ENCODE measurements at regions not wholly inside any gene's neighbourhood (a gene's known extent, or its start where the extent isn't known, plus 50 kb on each side); places are given as distances from the start of the nearest gene placed in this dataset.

DNA sequence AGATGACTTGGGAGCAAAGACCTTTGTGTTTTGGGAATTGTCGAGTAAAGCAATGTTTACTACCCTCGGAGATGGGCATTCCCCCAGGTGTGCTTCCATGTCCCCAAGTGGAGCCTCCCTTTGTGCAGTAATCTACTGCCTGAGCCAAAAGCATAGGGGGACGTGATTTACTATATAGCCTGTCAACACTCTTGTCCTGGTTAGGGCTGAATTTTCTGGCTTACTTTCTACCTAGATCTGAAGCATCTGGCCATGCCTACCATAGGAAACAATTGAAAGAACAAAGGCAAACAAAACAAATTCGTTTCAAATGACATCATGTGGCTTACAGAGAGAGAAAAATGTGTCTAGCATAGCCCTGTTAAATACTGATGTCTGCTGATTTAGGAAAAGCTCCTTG is 350.6 kb downstream of the SAMD5 start:
- TF ChIP-seq, protein P1, sequence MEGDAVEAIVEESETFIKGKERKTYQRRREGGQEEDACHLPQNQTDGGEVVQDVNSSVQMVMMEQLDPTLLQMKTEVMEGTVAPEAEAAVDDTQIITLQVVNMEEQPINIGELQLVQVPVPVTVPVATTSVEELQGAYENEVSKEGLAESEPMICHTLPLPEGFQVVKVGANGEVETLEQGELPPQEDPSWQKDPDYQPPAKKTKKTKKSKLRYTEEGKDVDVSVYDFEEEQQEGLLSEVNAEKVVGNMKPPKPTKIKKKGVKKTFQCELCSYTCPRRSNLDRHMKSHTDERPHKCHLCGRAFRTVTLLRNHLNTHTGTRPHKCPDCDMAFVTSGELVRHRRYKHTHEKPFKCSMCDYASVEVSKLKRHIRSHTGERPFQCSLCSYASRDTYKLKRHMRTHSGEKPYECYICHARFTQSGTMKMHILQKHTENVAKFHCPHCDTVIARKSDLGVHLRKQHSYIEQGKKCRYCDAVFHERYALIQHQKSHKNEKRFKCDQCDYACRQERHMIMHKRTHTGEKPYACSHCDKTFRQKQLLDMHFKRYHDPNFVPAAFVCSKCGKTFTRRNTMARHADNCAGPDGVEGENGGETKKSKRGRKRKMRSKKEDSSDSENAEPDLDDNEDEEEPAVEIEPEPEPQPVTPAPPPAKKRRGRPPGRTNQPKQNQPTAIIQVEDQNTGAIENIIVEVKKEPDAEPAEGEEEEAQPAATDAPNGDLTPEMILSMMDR (conservative IDR thresholded peaks at IDR 0.05; ENCODE audit: low read depth, low read length): no peak
- TF ChIP-seq EZH2phosphoT487 (IDR thresholded peaks at IDR 0.05; ENCODE audit: borderline replicate concordance, low read length) (no peak), EZH2 (IDR thresholded peaks at IDR 0.05; ENCODE audit: low read length, unreplicated experiment) (no peak)

Data from PC-3 (cell line).